Fibroblast of villous mesenchyme (primary cell): ENCODE measurements at regions not wholly inside any gene's neighbourhood (a gene's known extent, or its start where the extent isn't known, plus 50 kb on each side); places are given as distances from the start of the nearest gene placed in this dataset.

Experiments
- DNase-seq: peaks from one replicate; pipeline ENCODE4 v3.0.0-alpha.2; 2010; ENCODE audit warnings: low read depth
- H3K4me3 ChIP-seq: 2 replicates; pipeline ENCODE4 v1.5.1; 2011; ENCODE audit warnings: low read depth, mild to moderate bottlenecking, low read length
- CTCF ChIP-seq: IDR thresholded peaks from 2 replicates; pipeline ENCODE4 v1.5.1; 2012; ENCODE audit warnings: low read depth, mild to moderate bottlenecking, low read length; ENCODE audit not compliant: insufficient read depth

GRCh38 chr7:26955516-26955915, 91.1 kb upstream of the SKAP2 start:
- DNase-seq: no peak
- no peak for TF ChIP-seq CTCF

GRCh38 chr7:26954951-26955350, 90.6 kb upstream of the SKAP2 start:
- no peak for TF ChIP-seq CTCF
- no peak overlapping the region for H3K4me3 ChIP-seq
- no peak for DNase-seq

More at GRCh38 chr7:26955516-26955915, 91.1 kb upstream of the SKAP2 start:
- H3K4me3 ChIP-seq: no peak overlapping the region

- no peak for TF ChIP-seq CTCF
- DNase-seq: no peak
- no peak overlapping the region for H3K4me3 ChIP-seq
These were observed 87.1 kb upstream of the SKAP2 start for GRCh38 chr7:26951407-26951950.

- no peak for TF ChIP-seq CTCF
- no peak overlapping the region for H3K4me3 ChIP-seq
- no peak for DNase-seq
These were observed 86.5 kb upstream of the SKAP2 start for GRCh38 chr7:26950889-26951288.

GRCh38 chr7:26949319-26949718, 84.9 kb upstream of the SKAP2 start:
- no peak overlapping the region for H3K4me3 ChIP-seq
- no peak for DNase-seq
- no peak for TF ChIP-seq CTCF

GRCh38 chr7:26948617-26949118, 84.3 kb upstream of the SKAP2 start:
- DNase-seq: no peak
- no peak for TF ChIP-seq CTCF
- no peak overlapping the region for H3K4me3 ChIP-seq
